Limb (tissue), 2 donors: ENCODE measurements at regions not wholly inside any gene's neighbourhood (a gene's known extent, or its start where the extent isn't known, plus 50 kb on each side); places are given as distances from the start of the nearest gene placed in this dataset.

Source experiments
- DNase-seq, 2 donors: peaks; one replicate each; pipeline ENCODE4 v3.0.0-alpha.2; 2016; ENCODE audit errors: extremely low spot score in 2 of 2

DNA sequence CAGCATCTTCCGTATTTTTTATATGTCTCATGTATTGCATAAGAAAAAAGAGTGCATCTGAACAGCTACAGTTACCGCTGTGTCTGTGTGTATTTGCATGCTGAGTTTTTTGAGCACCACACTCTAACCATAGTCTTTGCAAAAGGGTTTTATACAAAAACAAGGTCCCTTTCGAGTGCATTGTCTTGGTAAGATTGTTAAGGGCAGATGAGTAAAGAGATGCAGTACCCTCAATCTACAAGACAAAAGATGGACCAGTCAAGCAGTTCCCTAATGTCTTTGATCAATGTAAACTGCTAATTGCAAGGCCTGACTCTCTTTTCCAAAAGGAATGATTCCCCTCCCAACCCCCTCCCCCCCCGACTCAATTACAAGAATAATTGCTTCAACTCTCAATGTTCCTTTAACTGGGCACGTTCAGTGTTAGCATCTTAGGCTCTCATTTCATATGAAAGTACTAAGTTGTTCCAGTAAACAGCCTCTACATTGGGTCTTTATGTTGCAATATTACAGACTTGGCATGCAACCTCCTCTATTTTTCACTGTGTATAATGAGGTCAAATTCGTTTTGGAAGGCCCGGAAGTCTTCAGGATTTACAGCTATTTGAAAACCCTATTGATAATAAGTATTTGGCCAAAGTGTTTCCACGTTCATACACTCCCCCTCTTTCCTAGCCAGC, 471.4 kb upstream of the RBFOX1 start:
- DNase-seq, result no peak

DNA sequence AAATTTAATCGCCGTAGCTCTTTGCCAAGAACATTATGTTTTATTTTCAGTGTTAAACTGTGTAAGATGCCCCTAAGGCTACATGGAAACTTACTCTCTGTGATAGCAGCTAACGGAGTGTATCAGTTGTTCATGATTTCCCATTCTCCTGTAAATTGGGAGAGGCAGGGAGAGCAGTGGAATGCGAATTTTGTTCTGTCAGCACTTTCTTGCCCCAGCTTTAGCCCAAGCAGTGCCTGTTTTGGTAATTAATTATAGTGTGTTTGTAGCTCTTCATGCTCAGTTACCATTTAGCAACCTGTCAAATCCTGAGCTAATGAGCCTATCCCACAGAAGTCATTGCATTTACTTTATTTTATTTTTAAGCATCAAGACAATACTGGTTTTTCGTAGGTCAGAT, 475.1 kb upstream of the RBFOX1 start:
- DNase-seq, result no peak

DNA sequence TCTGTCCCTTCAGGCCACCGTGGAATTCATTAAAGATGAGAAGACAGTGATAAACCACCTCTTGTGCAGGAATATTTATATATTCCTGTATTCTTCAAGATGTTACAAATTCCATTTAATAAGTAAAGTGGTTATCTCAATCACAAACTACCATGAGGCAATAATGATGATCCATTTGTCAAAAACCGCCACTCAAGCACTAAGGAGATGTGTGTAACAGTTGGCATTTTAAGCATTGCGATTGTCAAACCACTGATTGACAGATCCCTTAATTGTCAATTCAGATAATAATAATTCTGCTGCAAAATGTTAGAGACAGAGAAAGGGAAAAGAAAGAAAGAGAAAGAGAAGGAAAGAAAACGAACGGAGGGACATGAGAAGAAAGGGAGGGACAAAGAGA, 476.1 kb upstream of the RBFOX1 start:
- no peak for DNase-seq

DNA sequence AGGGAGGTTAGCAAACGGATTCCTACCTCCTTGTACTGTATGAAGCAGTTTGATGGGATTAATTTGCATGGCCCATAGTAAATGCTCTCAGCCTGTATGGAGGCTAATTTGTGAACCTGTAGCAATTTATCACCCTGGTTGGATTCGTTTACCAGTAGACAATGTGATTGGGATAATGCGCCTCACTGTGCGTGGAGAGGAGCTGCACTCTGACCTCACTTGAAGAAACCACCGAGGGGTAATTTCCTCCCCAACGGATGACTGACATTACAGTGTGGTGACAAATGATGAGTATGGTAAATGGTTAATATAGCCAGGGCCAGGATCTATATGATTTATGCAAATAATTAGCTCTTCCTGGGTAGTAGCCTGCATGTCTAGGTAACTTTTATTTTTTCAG, 479.1 kb upstream of the RBFOX1 start:
- DNase-seq, result no peak

DNA sequence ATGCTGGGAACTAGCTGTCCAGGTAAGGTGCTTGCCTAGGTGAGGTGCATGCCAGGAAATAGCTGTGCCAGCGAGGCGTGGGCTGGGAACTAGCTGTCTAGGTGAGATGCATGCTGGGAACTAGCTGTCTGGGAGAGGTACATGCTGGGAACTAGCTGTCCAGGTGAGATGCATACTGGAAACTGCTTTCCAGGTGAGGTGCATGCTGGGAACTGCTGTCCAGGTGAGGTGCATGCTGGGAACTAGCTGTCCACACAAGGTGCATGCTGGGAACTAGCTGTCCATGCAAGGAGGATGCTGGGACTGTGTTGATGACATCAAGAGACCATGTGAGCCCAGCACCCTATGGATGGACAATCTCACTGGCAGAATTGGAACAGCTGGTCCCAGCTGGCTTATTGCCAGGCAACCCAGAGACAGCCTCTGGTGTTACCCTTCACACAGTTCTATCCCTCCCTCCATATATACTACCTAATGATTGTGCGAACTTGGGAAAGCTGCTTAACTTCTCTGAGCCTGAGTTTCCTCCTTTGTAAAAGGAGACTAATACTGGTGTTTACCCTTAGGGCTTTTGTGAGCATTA, 479.9 kb upstream of the RBFOX1 start:
- no peak for DNase-seq

DNA sequence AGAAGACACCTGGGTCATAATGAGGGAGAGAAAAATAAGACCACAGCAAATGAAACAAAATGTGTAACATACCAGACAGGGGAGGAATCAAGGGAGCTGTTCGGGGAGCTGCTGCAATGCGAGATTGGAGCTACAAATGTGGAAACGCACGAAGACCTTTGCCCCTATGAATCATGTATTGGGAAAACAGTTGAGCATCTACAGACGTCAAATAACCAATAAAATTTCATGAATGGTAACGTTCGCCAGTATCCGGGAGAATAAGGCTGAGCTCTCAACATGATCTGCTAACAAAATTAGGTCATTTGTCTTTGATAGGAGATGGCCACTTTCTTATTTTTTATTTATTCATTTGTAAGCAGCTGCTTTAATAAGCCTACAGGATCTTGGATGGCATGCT, 486.2 kb upstream of the RBFOX1 start:
- DNase-seq, result no peak

DNA sequence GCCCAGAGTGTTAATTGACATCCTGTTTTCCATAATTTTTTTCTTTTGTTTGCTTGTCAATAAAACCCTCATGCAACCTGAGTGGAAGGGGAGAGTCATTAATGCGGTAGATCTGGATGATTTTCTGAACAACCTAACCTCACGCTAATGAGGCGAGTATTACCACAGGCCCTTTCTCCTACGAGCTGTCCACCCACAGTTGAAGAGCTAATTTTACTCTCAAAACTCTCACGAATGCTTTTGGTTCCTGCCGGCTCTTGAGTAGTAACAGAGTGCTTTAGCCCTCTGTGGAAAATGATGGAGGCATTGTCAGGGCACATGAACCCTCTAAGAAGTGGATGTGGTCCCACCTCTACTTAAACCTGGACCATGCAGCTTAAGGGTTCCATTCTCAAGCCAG, 491.3 kb upstream of the RBFOX1 start:
- no peak for DNase-seq

DNA sequence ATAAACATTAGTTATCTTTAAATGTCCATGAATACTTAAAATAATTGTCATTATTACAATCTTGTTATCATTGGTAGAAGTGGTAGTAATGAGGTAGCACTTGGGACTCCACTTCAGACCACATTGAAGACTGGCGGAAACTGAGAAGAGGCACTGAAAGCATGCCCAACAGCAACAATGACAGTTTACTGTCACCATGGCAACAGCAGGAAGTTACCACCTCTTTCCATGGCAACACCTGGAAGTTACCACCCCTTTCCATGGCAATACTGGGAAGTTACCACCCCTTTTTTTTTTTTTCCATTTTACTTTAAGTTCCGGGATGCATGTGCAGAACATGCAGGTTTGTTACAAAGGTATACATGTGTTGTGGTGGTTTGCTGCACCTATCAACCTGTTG, 494.9 kb upstream of the RBFOX1 start:
- DNase-seq, result no peak

DNA sequence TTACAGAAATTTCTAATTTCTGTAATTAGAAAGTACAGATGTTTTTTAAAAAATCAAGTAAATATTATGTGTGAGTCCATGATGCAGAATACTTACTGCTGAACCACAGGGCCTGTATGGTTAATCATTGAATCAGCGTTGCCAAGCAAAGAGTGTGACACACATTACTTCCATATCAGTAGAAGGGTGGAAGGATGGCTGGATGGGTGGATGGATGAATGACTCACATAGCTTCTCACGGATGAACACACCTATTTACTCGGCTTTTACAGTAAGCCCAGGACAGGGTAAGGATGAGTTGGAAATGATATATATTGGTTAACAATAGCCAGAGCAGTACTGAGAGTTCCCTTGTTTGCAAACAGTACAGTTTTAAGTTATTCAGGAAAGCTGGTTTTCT, 495.9 kb upstream of the RBFOX1 start:
- DNase-seq, result no peak

DNA sequence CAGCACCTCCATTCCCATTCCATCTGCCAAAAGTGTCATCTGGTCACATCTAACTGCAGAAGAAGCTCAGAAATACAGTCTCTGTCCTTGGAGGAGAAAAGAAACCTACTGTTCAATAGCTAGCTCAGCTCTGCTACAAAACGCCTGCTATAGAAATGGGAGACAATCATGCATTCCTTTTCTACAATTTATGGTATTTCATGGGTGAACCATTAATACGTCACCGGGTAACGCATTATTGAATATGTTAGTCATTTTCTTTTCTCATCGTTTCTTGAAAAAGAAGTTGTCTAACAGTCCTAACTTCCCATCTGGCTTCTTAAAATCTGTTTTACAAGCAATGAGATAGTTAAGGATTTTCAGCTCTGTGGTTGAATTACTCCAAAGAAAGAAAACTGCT, 496.7 kb upstream of the RBFOX1 start:
- DNase-seq, result no peak

DNA sequence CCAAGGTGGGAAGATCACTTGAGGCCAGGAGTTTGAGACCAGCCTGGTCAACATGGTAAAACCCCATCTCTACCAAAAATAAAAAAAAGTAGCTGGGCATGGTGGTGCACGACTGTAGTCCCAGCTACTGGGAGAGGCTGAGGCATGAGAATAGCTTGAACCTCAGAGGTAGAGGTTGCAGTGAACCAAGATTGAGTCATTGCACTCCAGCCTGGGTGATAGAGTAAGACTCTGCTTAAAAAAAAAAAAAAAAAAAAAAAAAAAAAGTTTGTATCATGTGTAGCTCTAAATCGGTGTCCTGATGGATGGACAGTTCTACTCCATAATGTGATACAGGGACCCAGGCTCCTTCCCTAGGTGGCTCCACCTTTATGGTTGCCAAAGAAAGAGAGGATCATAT, 497.1 kb upstream of the RBFOX1 start:
- no peak for DNase-seq

DNA sequence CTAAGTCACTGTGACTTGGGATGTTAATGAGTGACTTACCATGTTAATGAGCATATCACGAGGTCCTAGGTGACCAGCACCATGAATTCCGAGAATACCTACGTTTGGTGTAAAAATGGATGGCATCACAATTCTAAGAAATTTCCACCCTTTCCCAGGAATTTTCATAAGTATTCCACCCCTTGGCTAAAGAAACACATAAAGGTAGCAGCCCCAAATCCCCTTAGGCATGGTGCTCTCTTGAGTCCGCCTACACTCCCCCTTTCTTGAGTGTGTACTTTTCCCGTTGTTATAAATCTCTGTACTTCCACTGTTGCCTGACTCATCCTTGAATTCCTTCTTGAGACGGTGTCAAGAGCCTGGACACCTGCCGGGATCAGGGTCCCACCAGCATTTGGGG, 504.0 kb upstream of the RBFOX1 start:
- no peak for DNase-seq

DNA sequence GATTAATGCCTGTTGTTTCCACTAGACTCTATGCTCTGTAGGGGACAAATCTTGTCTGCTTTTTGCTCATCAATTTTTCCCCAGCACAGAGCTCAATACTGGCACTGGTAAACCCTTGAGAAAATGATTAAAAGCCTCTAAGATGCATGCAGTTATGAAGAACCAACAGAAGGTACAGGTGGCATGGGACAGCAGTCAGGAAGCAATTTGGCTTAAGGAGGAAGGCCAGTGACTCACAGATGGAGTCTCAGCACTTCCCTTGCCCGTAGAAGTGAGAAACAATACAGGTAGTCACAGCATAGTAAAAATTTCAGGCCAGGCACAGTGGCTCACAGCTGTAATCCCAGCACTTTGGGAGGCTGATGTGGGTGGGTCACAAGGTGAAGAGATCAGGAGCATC, 504.7 kb upstream of the RBFOX1 start:
- DNase-seq, result no peak

DNA sequence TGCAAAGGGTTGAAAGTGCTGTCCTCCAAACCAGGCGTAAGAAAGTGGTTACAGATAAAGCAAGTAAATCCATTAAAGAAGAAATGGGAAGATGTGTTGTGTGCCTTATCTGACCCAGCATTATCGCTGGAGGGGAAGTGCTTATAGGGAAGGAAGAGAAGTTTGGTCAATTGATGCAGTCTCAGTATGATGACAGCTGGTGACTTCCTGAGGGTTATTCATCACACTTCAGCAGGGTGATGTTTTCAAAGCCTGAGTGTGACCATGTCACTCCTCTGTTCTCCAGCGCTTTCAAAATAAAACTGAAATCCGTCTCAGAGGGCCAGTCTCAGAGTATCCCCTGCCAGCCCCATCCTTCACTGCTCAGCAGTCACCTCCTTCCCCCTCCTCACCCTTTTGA, 505.4 kb upstream of the RBFOX1 start:
- DNase-seq, result no peak

DNA sequence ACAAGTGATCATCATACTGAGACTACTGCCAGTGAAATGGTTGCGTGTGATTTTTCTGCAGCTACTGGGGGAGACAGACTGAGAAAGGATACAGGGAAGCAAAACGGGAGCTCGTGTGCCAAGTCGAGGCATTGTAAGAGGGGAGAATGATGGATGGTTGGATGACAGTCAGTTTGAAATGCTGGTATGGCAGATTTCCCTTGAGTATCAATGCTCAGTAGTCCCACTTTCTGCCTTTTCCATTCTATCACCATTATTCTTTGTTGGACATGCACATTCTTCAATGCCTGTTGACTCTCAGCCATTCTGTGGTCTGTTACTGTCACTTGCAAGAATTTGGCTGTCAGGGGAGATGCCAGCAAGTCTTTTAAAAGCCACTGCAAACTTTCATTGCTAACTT, 510.6 kb upstream of the RBFOX1 start:
- no peak for DNase-seq

DNA sequence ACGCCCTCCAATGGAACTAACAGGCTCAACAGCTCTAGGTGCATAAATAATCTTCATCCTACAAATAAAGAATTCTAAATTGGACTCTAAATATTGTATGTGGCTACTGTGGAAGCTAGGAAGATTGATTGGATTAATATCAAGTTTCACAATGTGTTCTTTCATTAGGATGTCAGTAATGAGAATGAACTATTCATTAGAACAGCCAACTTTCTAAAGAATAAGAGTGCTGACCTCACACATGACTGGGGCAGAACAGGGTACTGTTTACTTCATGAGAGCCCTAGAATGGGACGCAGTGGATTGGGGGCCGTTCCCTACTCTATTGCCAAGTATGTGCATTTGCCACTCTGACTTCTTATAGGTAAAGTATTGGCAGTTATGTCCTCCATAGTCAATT, 528.2 kb upstream of the RBFOX1 start:
- no peak for DNase-seq

DNA sequence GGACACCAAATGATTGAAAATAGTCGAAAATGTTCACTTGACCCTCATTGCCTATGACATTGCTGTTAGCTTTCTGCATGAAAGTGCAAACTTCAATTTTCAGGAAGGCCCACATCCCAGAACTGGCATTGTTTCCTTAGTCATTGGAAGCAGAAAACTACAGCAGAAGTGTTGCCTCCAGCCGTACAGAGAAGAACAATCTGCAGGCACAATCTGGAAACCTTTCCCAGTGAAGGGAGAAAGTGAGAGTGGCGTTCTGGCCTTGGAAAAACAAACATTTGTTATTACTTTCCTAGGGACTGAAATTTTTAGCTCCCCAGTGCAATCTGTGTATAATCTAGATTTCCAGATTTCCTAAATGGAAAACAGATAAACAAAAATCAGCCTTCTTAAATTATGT, 529.5 kb upstream of the RBFOX1 start:
- DNase-seq, result no peak

DNA sequence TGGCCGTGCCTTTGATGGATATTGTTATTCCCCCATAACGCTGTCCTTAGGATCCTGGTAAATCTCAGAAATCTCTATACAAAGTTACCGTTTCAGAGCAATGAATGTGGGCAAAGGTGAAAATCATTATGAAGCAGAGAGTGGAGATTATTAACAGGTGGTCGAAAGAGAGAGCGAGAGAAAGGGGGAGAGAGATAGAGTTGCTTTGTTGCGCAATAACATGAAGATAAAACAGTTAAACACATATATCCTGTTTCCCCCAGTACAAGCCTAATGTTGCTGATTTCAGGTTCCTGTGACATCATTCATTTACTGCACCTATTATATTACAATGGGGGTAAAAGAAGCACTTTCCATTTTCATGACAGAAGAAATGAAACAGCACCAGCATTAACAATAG, 535.4 kb upstream of the RBFOX1 start:
- no peak for DNase-seq

DNA sequence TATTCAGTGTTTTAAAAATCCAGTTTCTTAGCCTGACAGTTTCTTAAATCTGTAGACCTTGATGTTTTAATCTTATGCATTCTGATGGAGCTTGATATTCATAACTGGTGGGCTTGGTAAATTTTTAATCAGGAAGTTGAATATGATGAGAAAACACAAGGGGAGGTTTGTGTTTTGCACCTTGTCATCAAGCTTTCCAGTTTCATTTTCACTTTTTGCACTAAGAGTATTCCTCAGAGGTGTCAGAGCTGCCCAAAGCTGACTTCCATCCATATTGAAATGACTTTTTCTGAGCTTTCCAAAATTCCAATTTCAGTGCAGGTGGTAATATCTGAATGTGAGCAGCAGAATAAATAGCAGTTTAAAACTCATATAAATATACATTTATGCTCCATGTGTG, 555.0 kb upstream of the RBFOX1 start:
- no peak for DNase-seq

DNA sequence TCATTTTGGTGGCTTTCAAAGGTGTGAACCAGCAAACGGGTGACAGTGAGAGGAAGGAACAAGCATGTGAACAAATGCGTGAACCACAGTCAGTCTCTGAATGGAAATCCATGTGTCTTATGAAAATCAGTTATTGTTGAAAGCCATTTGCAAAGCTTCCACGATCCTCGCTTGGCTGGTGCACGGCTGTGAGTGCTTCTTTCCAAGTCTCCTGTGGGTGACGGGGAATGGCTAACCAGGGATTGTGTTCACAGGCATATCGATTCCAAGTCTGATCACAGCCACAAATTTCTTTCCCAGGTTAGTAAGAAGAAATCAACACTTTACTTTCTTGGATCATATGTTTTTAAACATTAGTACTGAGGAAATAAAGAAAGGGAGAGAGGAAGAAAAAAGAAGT, 556.9 kb upstream of the RBFOX1 start:
- no peak for DNase-seq

DNA sequence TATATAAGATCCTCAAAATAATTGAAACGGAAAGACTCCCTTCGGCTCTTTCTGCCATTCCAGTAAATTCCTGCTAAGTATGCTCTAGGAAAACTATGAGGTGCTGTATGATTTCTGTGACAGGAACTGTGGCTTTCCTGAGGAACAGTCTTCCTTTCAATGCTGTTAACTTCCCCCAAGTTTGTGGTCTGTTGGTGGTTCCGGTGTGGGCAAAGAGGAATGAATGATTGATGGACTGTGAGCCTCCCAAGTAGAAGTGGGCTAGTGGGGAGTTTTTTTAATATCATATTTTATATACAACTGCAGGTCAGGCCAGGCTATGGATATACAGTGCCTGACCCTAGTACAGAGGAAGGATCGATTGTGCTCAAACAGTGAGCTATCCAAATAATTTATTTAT, 560.7 kb upstream of the RBFOX1 start:
- DNase-seq, result no peak

DNA sequence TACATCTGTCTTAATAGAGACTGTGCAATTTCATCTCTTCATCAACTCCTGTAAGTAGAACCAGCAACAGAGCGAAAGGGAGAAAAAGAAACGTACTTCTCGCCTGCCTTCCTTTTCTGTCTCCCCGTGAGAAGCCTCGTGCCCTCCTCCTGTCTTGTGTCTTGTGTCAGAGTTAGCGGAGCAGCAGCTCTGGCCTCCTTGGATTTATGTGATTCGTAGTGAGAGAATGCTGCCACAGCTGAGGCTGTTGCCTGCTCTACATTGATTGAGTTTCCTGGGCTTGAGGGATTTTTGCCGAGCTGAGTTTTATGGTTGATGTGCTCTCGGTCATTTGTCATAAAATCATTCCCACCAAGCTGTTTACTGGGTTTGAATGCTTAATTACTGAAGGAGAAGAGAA, 579.1 kb upstream of the RBFOX1 start:
- DNase-seq, result no peak

DNA sequence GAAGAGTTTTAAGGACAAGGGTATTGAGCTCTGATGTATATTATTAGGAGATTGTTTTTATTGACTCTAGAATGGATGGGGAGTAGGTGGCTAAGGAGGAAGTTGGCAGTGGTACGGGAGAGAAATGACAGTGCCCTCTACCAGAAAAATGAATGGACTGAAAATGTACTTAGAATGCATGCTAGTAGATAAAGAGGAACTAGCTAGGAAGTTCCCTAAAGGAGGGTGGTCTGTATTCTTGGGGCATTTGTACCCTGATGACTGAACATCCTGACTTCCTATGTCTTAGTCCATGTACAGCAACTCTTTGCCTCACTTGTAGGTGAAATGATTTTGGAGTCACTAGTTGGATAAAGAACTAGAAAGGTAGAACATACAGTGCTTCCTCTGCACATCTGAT, 581.5 kb upstream of the RBFOX1 start:
- no peak for DNase-seq

DNA sequence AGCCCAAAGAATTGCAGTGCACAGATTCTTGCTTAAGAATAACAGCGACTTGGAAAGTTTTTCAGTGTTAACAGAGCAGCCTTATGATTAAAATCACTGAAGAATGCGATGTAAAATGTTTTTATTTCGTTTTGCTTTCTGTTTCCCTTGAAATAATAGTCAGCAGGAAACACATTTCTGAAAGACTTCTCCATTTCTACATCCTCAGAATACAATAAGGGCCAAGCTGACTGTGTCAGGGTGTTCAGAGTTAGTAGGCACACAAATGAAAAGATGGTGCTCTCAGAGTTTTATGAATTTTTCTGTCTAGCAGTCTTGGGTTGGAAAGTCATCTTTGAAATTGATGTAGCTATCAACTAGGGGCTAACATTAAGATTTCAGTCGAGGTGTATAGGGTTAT, 582.9 kb upstream of the RBFOX1 start:
- no peak for DNase-seq
